SK-N-SH (cell line): ENCODE measurements at regions not wholly inside any gene's neighbourhood (a gene's known extent, or its start where the extent isn't known, plus 50 kb on each side); places are given as distances from the start of the nearest gene placed in this dataset.

ENCODE experiments used
- CTCF ChIP-seq: fragments of 200-600 bp; sonication (generic); IDR thresholded peaks from 2 replicates; pipeline ENCODE4 v1.6.1; 2017; ENCODE audit warnings: antibody characterized with exemption, mild to moderate bottlenecking, moderate library complexity
- EZH2phosphoT487 ChIP-seq: fragments of 200-600 bp; sonication (generic); IDR thresholded peaks from 2 replicates; pipeline ENCODE4 v1.6.1; 2017; ENCODE audit warnings: low read depth, mixed run types, mild to moderate bottlenecking, antibody characterized with exemption, moderate library complexity, borderline replicate concordance
- FOXJ3 ChIP-seq: sonication (generic); formaldehyde crosslinking; IDR thresholded peaks from 2 replicates; pipeline ENCODE4 v1.5.1; 2020; ENCODE audit warnings: mild to moderate bottlenecking, missing genetic modification reagents
- GATA2 ChIP-seq: sonication (generic); formaldehyde crosslinking; IDR thresholded peaks from 2 replicates; pipeline ENCODE4 v1.5.0; 2020; ENCODE audit warnings: mild to moderate bottlenecking, missing genetic modification reagents
- MAX ChIP-seq: IDR thresholded peaks from 2 replicates; pipeline ENCODE4 v1.4.0; 2012; ENCODE audit warnings: low read depth
- MXI1 ChIP-seq: IDR thresholded peaks from 2 replicates; pipeline ENCODE4 v1.6.1; 2012; ENCODE audit warnings: mild to moderate bottlenecking, low read depth, low read length, improper control_type of control experiment
- NRF1 ChIP-seq: IDR thresholded peaks from 2 replicates; pipeline ENCODE4 v1.6.1; 2012; ENCODE audit warnings: low read depth, mild to moderate bottlenecking, low read length
- PBX3 ChIP-seq: IDR thresholded peaks from 2 replicates; pipeline ENCODE4; 2012
- POLR2AphosphoS5 ChIP-seq: IDR thresholded peaks from 2 replicates; pipeline ENCODE4 v1.6.1; 2012; ENCODE audit warnings: low read depth, low read length
- SMC3 ChIP-seq: IDR thresholded peaks from 2 replicates; pipeline ENCODE4 v1.6.1; 2012; ENCODE audit warnings: low read depth, low read length, improper control_type of control experiment
- USF1 ChIP-seq: IDR thresholded peaks from 2 replicates; pipeline ENCODE4 v1.4.0; 2012; ENCODE audit warnings: low read depth, borderline replicate concordance

GRCh38 chr21:16347223-16347622 lies 617.4 kb downstream of the USP25 start:
- TF ChIP-seq GATA2 (CRISPR knock-in tag): no peak
- no peak for TF ChIP-seq MXI1
- no peak for TF ChIP-seq CTCF
- no peak for TF ChIP-seq POLR2AphosphoS5
- no peak for TF ChIP-seq PBX3
- TF ChIP-seq EZH2phosphoT487: no peak
- no peak for TF ChIP-seq USF1
- no peak for TF ChIP-seq SMC3
- TF ChIP-seq FOXJ3 (CRISPR knock-in tag): no peak
- TF ChIP-seq NRF1: no peak
- TF ChIP-seq MAX: no peak
